ENCODE measurements at regions not wholly inside any gene's neighbourhood (a gene's known extent, or its start where the extent isn't known, plus 50 kb on each side); places are given as distances from the start of the nearest gene placed in this dataset.
A peak's percentile ranks its signal among the peaks of the same experiment; 100 is the strongest.
"Not testable (repeated sequence)": the region's sequence is repeated elsewhere in the genome, so short reads cannot be mapped to it uniquely, and the experiment has no call there.

GRCh38 chr7:86002858-86003257, 640.9 kb upstream of the GRM3 start:
- no peak for DNase-seq

GRCh38 chr7:85997515-85997914, 646.2 kb upstream of the GRM3 start:
- DNase-seq: no peak

- DNase-seq: no peak
Measured at GRCh38 chr7:85995101-85995500, 648.6 kb upstream of the GRM3 start.

- DNase-seq: no peak
Measured at GRCh38 chr7:85980740-85981139, 663.0 kb upstream of the GRM3 start.

GRCh38 chr7:85974176-85974575, 669.5 kb upstream of the GRM3 start:
- DNase-seq: no peak

- DNase-seq: no peak
Measured at GRCh38 chr7:85972504-85973141, 671.1 kb upstream of the GRM3 start.

GRCh38 chr7:85954961-85955360, 688.7 kb upstream of the GRM3 start:
- DNase-seq: no peak

GRCh38 chr7:85950871-85951270, 692.8 kb upstream of the GRM3 start:
- no peak for DNase-seq

- no peak for DNase-seq
Measured at GRCh38 chr7:85950418-85950817, 693.3 kb upstream of the GRM3 start.

GRCh38 chr7:85947767-85948166, 695.9 kb upstream of the GRM3 start:
- DNase-seq: no peak

GRCh38 chr7:85940798-85941197, 702.9 kb upstream of the GRM3 start:
- no peak for DNase-seq

- no peak for DNase-seq
Measured at GRCh38 chr7:85931919-85932318, 711.8 kb upstream of the GRM3 start.

- no peak for DNase-seq
Measured at GRCh38 chr7:85928500-85928899, 715.2 kb upstream of the GRM3 start.

- DNase-seq: no peak
Measured at GRCh38 chr7:85927226-85927625, 716.5 kb upstream of the GRM3 start.

GRCh38 chr7:85924062-85924461, 719.6 kb upstream of the GRM3 start:
- no peak for DNase-seq

GRCh38 chr7:85916016-85916415, 727.7 kb upstream of the GRM3 start:
- DNase-seq: no peak

- DNase-seq: no peak
Measured at GRCh38 chr7:85914437-85914836, 727.6 kb upstream of the SEMA3D start.

GRCh38 chr7:85908051-85908450, 721.2 kb upstream of the SEMA3D start:
- DNase-seq: no peak

- DNase-seq: no peak
Measured at GRCh38 chr7:85897967-85898366, 711.1 kb upstream of the SEMA3D start.

GRCh38 chr7:85896531-85896930, 709.7 kb upstream of the SEMA3D start:
- DNase-seq: no peak

GRCh38 chr7:85895835-85896234, 709.0 kb upstream of the SEMA3D start:
- no peak for DNase-seq

GRCh38 chr7:85891900-85892299, 705.0 kb upstream of the SEMA3D start:
- DNase-seq: not testable (repeated sequence)

GRCh38 chr7:85890244-85890811, 703.5 kb upstream of the SEMA3D start:
- peak; percentile 11 for DNase-seq

GRCh38 chr7:85887133-85887532, 700.3 kb upstream of the SEMA3D start:
- no peak for DNase-seq

GRCh38 chr7:85882335-85882734, 695.5 kb upstream of the SEMA3D start:
- DNase-seq: no peak

Measured in NCI-H1694 (cell line).